GM18508 (cell line): ENCODE measurements at regions not wholly inside any gene's neighbourhood (a gene's known extent, or its start where the extent isn't known, plus 50 kb on each side); places are given as distances from the start of the nearest gene placed in this dataset.
A peak's percentile ranks its signal among the peaks of the same experiment; 100 is the strongest.

Experiments used
- ATAC-seq: cut with Tn5 transposase; IDR thresholded peaks from one replicate; pipeline ENCODE4 v1.9.1; 2021; ENCODE audit warnings: moderate number of reproducible peaks; ENCODE audit not compliant: insufficient read depth, unreplicated experiment

GRCh38 chr12:92558215-92558773 is 144.5 kb upstream of the PLEKHG7 start:
- no peak for ATAC-seq

- ATAC-seq, result no peak
These were observed 145.4 kb upstream of the PLEKHG7 start for GRCh38 chr12:92557422-92557724.

- ATAC-seq, result no peak
These were observed 146.0 kb upstream of the PLEKHG7 start for GRCh38 chr12:92556637-92557421.

- no peak for ATAC-seq
These were observed 146.6 kb upstream of the PLEKHG7 start for GRCh38 chr12:92556141-92556540.

GRCh38 chr12:92554158-92555073 is 148.4 kb upstream of the PLEKHG7 start:
- ATAC-seq, result no peak

- no peak for ATAC-seq
These were observed 149.4 kb upstream of the PLEKHG7 start for GRCh38 chr12:92553389-92553788.

GRCh38 chr12:92552412-92553108 is 150.2 kb upstream of the PLEKHG7 start:
- ATAC-seq, result no peak

- peak; percentile 46 for ATAC-seq
These were observed 150.9 kb upstream of the PLEKHG7 start for GRCh38 chr12:92551853-92552397.

GRCh38 chr12:92551210-92551609 is 151.6 kb upstream of the PLEKHG7 start:
- ATAC-seq, result no peak

GRCh38 chr12:92550661-92551060 is 152.1 kb upstream of the PLEKHG7 start:
- ATAC-seq, result no peak

GRCh38 chr12:92550254-92550653 is 152.5 kb upstream of the PLEKHG7 start:
- no peak for ATAC-seq

- no peak for ATAC-seq
These were observed 153.3 kb upstream of the PLEKHG7 start for GRCh38 chr12:92549516-92549915.

- ATAC-seq, result no peak
These were observed 154.9 kb upstream of the PLEKHG7 start for GRCh38 chr12:92547906-92548305.

GRCh38 chr12:92547420-92547819 is 155.4 kb upstream of the PLEKHG7 start:
- ATAC-seq, result no peak

- peak; percentile 71 for ATAC-seq
These were observed 156.0 kb upstream of the PLEKHG7 start for GRCh38 chr12:92546635-92547348.

- ATAC-seq, result peak; percentile 15
These were observed 156.5 kb upstream of the PLEKHG7 start for GRCh38 chr12:92546259-92546634.

- ATAC-seq, result no peak
These were observed 158.5 kb upstream of the PLEKHG7 start for GRCh38 chr12:92544322-92544721.

GRCh38 chr12:92543840-92544239 is 158.9 kb upstream of the PLEKHG7 start:
- ATAC-seq, result no peak

GRCh38 chr12:92543359-92543758 is 159.4 kb upstream of the PLEKHG7 start:
- no peak for ATAC-seq

GRCh38 chr12:92541731-92542130 is 161.1 kb upstream of the PLEKHG7 start:
- no peak for ATAC-seq
